Stimulated activated CD4-positive, alpha-beta T cell treated with anti-CD3 and anti-CD28 coated beads, TNF-alpha, amount 100 ng/mL, for 48 hours (primary cell): ENCODE measurements at regions not wholly inside any gene's neighbourhood (a gene's known extent, or its start where the extent isn't known, plus 50 kb on each side); places are given as distances from the start of the nearest gene placed in this dataset.
A peak's percentile ranks its signal among the peaks of the same experiment; 100 is the strongest.

Experiments
- DNase-seq, 3 donors: peaks; one replicate each; pipeline ENCODE4 v3.0.0-alpha.2; 2020; ENCODE audit warnings: low read depth in 3 of 3

DNA sequence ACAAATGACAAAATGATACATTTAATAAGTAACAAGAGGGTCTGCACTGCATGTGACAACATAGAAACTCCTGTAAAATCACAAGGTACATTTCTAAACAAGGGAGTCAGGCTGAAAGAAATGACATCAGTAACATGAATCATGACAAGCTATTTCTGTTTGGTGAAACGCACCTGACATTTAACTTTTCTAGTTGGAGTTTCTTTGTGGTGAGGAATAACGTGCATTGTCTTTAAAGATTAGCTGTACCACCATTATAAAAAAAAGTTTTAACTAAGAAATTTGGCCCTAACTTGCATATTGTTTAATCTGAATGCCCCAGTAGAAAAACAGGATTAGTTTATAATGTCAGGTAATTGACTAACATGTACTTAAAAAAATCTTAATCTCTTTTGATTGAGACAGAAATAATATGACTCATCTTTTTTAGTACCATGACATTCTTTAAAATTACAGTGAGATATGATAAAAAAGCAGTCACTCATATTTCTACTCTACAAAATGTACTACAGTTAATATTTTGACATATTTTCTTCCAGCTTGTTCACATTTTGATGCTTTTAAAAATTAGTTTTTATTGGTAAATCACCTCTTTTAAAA, 418.2 kb downstream of the KLF12 start:
- DNase-seq = no peak

- DNase-seq = peak in 1 of 3 donors; percentile 45
These were observed 418.9 kb downstream of the KLF12 start for GRCh38 chr13:73715114-73715910.

GRCh38 chr13:73714522-73714921, 419.7 kb downstream of the KLF12 start:
- DNase-seq = no peak

GRCh38 chr13:73708393-73708985, 425.7 kb downstream of the KLF12 start:
- DNase-seq = no peak

DNA sequence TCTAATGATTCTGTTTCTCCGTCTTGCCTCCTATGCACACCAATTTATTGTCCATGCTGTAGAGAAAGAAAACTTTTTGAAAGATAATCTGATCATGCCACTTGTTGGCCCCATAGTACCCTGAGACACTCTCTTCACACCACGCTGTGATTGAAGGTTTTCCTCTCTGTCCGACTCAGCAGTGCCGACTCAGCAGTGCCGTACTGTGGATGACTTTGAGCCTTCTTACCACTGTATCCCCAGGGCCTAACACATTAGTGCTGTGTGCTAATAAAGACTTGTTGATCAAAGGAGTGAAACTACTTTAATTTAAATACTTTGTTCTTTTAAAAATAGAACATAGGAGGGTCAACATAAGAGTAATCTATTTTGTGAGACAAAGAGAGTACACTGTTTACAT, 429.6 kb downstream of the KLF12 start:
- no peak for DNase-seq

DNA sequence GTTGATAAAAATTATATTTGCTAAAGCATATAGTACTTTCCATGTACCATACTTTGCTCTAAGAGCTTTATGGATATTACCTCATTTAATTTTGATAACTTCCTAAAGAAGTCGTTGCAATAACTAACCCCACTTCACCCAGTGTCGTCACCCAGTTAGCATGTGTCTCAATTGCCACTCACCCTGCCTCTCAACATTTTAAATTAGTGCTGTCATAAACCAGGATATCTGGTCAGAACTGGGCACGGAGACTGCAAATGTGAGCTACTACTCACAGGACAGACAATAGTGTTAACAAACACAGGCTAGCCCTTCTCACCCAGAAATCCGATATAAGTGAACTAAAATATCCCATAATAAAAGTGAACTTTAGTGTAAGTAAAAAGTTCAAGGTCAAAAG, 430.6 kb downstream of the KLF12 start:
- DNase-seq = no peak

DNA sequence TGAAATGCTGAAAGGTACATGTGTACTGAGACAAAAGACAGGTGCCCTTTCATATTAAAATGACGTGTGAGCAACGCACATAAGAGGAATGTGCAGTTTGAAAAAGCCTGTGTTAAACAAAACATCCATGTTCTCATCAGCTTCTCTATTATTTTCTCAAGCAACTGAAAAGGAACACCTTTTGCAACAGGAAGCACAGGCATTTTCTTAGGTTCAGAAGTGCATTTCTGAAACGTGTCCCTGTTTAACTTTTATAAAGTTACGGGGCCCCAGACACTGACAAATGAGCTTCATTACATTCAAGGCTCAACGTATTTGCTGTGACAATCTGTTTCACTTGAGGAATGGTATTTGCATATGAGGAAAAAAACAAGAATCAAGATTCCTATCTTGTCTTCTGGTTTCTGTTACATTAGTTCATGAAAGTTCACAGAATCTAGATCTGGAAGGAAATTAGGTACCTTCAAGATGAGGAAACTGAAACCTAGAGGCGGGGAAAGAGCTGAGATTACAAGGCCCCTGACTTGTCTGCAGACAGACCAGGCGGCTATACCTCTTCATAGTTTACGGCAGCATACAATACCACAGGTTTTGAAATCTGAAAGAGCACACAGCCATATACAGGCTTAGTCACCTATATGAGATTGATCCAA, 431.7 kb downstream of the KLF12 start:
- DNase-seq = peak in 1 of 3 donors; percentile 16

GRCh38 chr13:73701160-73701559, 433.0 kb downstream of the KLF12 start:
- DNase-seq = no peak

DNA sequence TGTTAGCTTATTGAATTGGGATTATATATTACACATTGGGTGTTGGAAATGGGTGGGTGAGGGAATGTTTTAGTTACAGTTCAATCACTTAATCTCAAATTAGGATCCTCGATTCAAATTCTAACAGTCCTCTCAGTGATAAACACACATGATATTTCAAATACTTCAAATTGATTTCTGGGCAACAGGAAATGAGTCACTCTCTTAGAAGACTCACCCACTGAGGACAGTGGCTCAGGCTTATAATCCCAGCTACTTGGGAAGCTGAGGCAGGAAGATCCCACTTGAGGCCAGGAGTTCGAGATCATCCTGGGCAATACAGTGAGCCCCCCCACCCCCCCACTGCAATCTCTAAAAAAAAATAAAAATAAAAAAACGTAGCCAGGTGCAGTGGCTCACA, 435.3 kb downstream of the KLF12 start:
- no peak for DNase-seq

DNA sequence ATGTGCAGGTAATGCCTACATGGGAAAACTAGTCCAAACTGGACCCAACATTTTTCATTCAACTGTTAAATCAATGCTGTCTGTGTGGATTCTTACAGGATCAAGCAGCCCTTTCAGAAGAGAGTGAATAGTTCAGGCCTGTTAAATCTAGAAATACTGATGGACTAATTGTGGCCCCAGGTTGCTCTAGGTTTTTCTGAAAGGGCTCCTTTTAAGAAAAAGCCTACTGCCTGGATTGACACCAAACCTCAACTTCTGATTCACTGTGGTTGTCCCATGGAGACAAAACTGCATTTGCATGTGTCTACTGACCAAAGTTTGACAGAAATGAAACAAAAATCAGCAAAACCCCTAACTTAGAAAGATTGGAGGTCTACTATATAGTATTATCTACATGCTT, 437.0 kb downstream of the KLF12 start:
- DNase-seq = no peak

- no peak for DNase-seq
These were observed 437.5 kb downstream of the KLF12 start for GRCh38 chr13:73696713-73697112.

DNA sequence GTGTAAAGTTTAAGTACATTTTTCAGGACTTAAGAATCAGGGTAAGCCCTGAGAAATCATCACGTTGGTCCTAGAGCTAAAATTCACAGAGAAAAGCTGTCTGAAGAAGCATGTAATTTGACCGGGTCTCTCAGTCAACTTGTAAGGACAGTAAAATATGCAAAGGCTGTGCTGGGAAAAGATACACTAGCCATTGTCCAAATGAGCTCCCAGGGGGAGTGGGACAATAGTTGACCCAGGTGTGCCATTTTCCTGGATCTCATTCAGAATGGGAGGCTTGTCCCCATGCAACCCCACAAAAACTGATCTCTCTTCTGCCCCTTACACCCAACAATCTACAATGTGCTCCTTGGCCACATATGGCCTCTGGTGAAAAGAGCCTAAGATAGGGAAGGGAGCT, 437.9 kb downstream of the KLF12 start:
- no peak for DNase-seq

DNA sequence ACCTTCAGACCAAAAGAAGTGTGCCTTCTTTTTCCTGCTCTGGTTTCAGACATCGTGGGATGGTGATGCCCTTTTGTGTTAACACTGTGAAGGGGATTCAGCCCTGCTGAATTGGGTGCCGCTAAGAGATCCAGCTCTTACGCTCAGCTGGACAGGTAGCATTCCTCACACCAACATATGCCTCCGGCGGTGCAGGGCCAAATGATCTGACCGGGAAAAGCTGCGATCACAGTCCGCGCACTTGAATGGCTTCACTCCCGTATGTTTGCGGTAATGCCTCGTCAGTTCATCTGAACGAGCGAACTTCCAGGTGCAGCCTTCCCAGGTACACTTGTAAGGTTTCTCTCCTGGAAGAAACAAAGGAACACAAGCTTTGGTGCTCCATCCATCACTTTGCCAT, 438.9 kb downstream of the KLF12 start:
- no peak for DNase-seq

- no peak for DNase-seq
These were observed 441.0 kb downstream of the KLF12 start for GRCh38 chr13:73693215-73693614.

DNA sequence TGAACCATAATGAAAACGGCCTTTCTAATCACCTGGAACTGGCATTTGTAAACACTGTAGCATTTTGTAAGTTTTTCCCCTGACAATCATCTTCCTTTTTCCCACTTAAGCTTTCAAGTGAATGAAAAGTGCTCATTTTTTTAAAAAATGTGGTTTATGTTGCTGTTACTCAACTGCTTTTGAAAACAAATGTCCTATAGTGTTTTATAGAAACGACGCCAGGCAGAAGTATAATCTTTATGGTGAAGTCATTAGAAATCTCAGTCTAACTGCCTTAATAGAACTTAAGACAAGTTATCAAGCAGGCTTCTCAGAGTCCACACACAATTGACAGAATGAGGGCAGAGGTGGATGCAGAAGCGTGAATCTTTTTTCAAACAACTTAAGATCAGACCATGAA, 442.3 kb downstream of the KLF12 start:
- DNase-seq = no peak

GRCh38 chr13:73687929-73688328, 446.3 kb downstream of the KLF12 start:
- no peak for DNase-seq

DNA sequence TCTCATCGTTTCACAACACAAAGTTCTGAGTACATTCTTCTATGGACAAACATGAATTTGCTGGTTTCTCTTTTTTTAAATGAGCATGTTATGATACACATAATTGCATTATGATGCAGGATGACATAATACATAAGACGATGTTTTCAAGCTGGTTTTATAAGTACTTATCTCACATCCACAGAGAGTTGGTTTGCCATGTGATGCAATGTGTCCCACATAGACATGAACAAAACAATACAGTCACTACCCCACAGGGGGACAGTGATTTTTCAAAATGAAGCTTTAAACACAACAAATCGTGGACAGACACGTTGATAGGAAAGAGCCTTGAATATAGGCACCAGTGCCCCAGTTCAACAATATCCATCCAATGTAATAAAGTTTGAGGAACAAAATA, 447.1 kb downstream of the KLF12 start:
- no peak for DNase-seq

GRCh38 chr13:73684750-73685149, 449.5 kb downstream of the KLF12 start:
- no peak for DNase-seq

DNA sequence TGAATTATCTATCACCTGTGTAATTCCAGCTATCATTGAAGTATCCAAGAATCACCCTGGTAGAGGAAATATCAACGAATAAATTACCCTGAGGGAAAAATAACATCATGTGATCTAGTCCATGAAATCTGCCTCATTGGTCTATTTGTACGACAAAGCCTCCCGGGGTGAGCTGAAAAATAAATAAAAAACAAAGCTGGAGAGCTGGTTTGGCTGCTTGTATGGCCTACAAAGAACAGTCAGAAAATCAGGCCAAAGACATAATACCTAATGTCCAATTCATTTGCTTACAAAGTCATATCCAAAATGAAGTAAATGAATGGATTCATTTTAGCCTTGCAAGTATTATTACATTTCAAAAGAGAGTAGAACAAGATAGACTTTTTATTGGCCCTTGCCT, 449.9 kb downstream of the KLF12 start:
- DNase-seq = no peak

- DNase-seq = no peak
These were observed 450.5 kb downstream of the KLF12 start for GRCh38 chr13:73683746-73684145.

GRCh38 chr13:73681779-73682178, 452.4 kb downstream of the KLF12 start:
- no peak for DNase-seq

- DNase-seq = no peak
These were observed 453.2 kb downstream of the KLF12 start for GRCh38 chr13:73681015-73681414.
